CD4-positive, CD25-positive, alpha-beta regulatory T cell (primary cell): ENCODE measurements at regions not wholly inside any gene's neighbourhood (a gene's known extent, or its start where the extent isn't known, plus 50 kb on each side); places are given as distances from the start of the nearest gene placed in this dataset.

ENCODE experiments used
- ATAC-seq, 2 donors: fragments of 150-1000 bp; cut with Tn5 transposase; one replicate each; pipeline ENCODE4 v1.10.0; 2021; ENCODE audit warnings: low read depth in 2 of 2, moderate number of reproducible peaks in 2 of 2, moderate library complexity in 1 of 2
- DNase-seq, 3 donors: peaks; one replicate each; pipeline versions ENCODE4 v3.0.0 to v3.0.0-alpha.2; 2012 to 2022; ENCODE audit warnings: mixed read lengths in 1 of 3
- H3K27ac ChIP-seq: one replicate; pipeline ENCODE4 v1.7.0; 2013; ENCODE audit warnings: mild to moderate bottlenecking, low read length; ENCODE audit not compliant: insufficient read depth, poor library complexity, severe bottlenecking
- H3K27me3 ChIP-seq: one replicate; pipeline ENCODE4 v1.7.0; 2013; ENCODE audit warnings: low read length; ENCODE audit not compliant: control insufficient read depth, insufficient read depth
- H3K36me3 ChIP-seq: one replicate; pipeline ENCODE4 v1.7.0; 2013; ENCODE audit warnings: mild to moderate bottlenecking, low read length, moderate library complexity; ENCODE audit not compliant: control insufficient read depth, insufficient read depth
- H3K4me1 ChIP-seq: 2 replicates; pipeline ENCODE4 v1.7.0; 2013; ENCODE audit warnings: mild to moderate bottlenecking, low read length; ENCODE audit not compliant: insufficient read depth, control insufficient read depth, poor library complexity, severe bottlenecking
- H3K4me3 ChIP-seq: one replicate; pipeline ENCODE4 v1.7.0; 2013; ENCODE audit warnings: low read depth, mild to moderate bottlenecking, low read length, moderate library complexity
- H3K9me3 ChIP-seq, 2 experiments: 1 replicate in 1 of 2; 2 replicates in 1 of 2; pipeline ENCODE4 v1.7.0; 2013; ENCODE audit warnings: low read length in 2 of 2, mild to moderate bottlenecking in 1 of 2, moderate library complexity in 1 of 2; ENCODE audit not compliant: control insufficient read depth in 2 of 2
- H3K27ac Mint-ChIP-seq, 3 donors: one replicate each; pipeline ENCODE4 v1.8.0; 2020 to 2022; ENCODE audit warnings: mild to moderate bottlenecking in 3 of 3, mixed read lengths in 3 of 3, moderate library complexity in 2 of 3
- H3K27me3 Mint-ChIP-seq: one replicate; pipeline ENCODE4 v1.8.0; 2022; ENCODE audit warnings: mild to moderate bottlenecking, mixed read lengths
- H3K36me3 Mint-ChIP-seq: one replicate; pipeline ENCODE4 v1.8.0; 2020; ENCODE audit warnings: mixed read lengths
- H3K4me1 Mint-ChIP-seq, 4 donors: one replicate each; pipeline ENCODE4 v1.8.0; 2020 to 2022; ENCODE audit warnings: mixed read lengths in 4 of 4, mild to moderate bottlenecking in 1 of 4
- H3K4me3 Mint-ChIP-seq, 4 donors: one replicate each; pipeline ENCODE4 v1.8.0; 2020 to 2022; ENCODE audit warnings: mild to moderate bottlenecking in 4 of 4, mixed read lengths in 4 of 4, moderate library complexity in 3 of 4
- H3K9me3 Mint-ChIP-seq, 7 donors: one replicate each; pipeline ENCODE4 v1.8.0; 2020 to 2022; ENCODE audit warnings: mixed read lengths in 7 of 7, mild to moderate bottlenecking in 3 of 7, moderate library complexity in 2 of 7

- H3K27me3 ChIP-seq: peaks cover 4% of the 10 kb centered on the region
- H3K36me3 ChIP-seq: no peaks in the 10 kb centered on the region
- Mint-ChIP-seq H3K4me1 (peaks cover 0 to 5% (median 2%) of the 10 kb centered on the region in 4 donors), H3K36me3 (no peaks in the 10 kb centered on the region), H3K27ac (no peak overlapping the region), H3K9me3 (peaks cover 0 to 5% (median 2%) of the 10 kb centered on the region in 7 donors), H3K27me3 (peaks cover 9% of the 10 kb centered on the region), H3K4me3 (peak overlapping the region in 1 of 4 donors; percentile 53)
- ATAC-seq (no peak), DNase-seq (no peak)
- no peaks in the 10 kb centered on the region for H3K4me1 ChIP-seq
- no peak overlapping the region for H3K27ac ChIP-seq
- no peak overlapping the region for H3K4me3 ChIP-seq
- H3K9me3 ChIP-seq: no peaks in the 10 kb centered on the region
Measured at GRCh38 chr6:22145823-22146677, 150.8 kb downstream of the PRL start.

- Mint-ChIP-seq H3K4me3 (peak overlapping the region in 1 of 4 donors; percentile 63), H3K4me1 (peaks cover 0 to 5% (median 2%) of the 10 kb centered on the region in 4 donors), H3K27me3 (peaks cover 9% of the 10 kb centered on the region), H3K27ac (no peak overlapping the region), H3K9me3 (peaks cover 0 to 5% (median 2%) of the 10 kb centered on the region in 7 donors), H3K36me3 (no peaks in the 10 kb centered on the region)
- no peaks in the 10 kb centered on the region for H3K36me3 ChIP-seq
- H3K4me1 ChIP-seq: no peaks in the 10 kb centered on the region
- no peaks in the 10 kb centered on the region for H3K9me3 ChIP-seq
- no peak overlapping the region for H3K27ac ChIP-seq
- ATAC-seq (no peak), DNase-seq (no peak)
- H3K4me3 ChIP-seq: no peak overlapping the region
- peaks cover 4% of the 10 kb centered on the region for H3K27me3 ChIP-seq
Measured at GRCh38 chr6:22146678-22146930, 150.2 kb downstream of the PRL start.

DNA sequence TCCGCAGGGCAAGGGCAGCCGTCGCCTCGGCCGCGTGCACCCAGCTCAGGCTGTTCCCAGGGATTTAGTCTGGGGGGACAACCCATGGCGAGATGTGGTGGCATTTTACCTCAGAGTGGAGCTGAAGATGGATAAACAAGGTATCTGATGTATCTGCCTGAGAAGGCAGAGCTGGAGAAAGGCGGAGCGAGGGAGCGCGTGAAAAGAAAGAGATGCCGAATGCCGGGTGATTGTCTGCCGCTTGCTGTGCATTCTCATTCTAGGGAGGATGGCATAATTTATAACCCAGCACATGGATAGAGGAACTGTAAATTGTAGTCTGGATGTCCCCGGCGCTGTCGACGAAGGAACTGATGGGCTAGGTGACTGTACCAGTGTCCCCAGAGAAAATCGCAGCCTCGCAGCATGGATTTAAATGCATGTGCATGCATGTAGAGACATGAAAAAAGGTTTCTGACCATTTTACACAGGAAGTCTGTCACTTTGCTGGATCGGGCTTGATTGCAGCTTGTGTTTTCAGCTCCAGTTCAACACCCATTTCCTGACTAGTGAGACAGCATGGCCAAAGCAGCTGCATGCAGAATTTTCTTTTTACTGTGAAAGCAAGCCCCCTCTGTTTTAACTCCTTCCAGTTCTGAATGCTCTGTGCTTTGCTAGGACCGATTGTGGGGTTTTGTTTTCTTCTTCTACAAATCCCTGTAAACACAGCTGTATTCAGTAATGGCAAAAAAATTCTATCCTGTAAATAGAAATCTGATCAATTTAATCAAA, 149.7 kb downstream of the PRL start:
- H3K27ac Mint-ChIP-seq: peak overlapping the region in 1 of 3 donors; percentile 56

DNA sequence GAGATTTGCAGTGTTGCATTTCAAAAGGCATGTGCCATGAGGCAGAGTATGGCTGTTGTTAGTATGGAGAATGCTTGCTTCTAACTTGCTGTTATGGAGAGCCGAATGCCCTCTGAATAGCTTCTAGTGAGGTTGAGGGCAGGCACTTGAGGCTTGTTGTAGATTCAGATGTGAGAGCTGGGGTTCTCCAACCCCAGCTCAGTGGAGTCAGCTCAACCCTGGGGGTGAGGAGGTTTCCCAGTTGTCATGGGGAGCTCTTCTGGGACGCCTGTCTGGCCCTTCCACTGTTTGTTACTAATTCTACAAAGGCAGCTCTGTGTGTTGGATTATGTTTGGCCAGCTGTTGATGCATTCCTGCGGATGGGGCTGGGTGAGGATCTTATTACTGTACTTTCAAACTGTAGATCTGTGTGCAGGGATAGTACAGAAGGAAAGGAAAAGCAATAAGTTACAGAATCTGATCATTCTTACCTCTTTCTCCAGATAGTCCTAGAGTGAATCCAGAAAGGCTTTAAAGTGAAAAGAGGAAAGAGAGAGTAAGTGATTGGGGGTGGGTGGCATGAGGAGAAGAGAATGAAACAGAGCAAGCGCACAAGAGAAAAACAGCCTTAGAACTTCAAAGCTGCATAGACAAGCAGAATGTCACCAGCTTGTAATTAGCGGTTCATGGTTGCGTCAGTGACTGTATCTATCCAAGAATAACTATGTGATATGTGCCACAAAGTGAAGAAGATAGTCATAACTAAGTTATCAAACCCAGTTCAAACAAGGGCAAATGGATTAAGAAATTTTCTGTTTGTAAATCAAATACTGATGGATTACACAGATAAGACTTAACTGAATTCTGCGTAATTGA, 148.7 kb downstream of the PRL start:
- no peaks in the 10 kb centered on the region for H3K36me3 ChIP-seq
- H3K27ac Mint-ChIP-seq: no peak overlapping the region
- ATAC-seq (no peak), DNase-seq (no peak)
- no peaks in the 10 kb centered on the region for H3K36me3 Mint-ChIP-seq
- H3K9me3 ChIP-seq: no peaks in the 10 kb centered on the region
- H3K27me3 Mint-ChIP-seq: peaks cover 9% of the 10 kb centered on the region
- peaks cover 0 to 5% (median 2%) of the 10 kb centered on the region in 4 donors for H3K4me1 Mint-ChIP-seq
- peaks cover 0 to 5% (median 2%) of the 10 kb centered on the region in 7 donors for H3K9me3 Mint-ChIP-seq
- H3K4me1 ChIP-seq: no peaks in the 10 kb centered on the region
- H3K27me3 ChIP-seq: peaks cover 4% of the 10 kb centered on the region
- no peak overlapping the region for H3K4me3 ChIP-seq
- H3K4me3 Mint-ChIP-seq: peak overlapping the region in 1 of 4 donors; percentile 4
- no peak overlapping the region for H3K27ac ChIP-seq

More for the DNA sequence above, 149.7 kb downstream of the PRL start:
- Histone ChIP-seq H3K9me3 (no peaks in the 10 kb centered on the region), H3K4me1 (no peaks in the 10 kb centered on the region), H3K4me3 (no peak overlapping the region), H3K27me3 (peaks cover 4% of the 10 kb centered on the region), H3K27ac (no peak overlapping the region), H3K36me3 (no peaks in the 10 kb centered on the region)
- peaks cover 0 to 5% (median 2%) of the 10 kb centered on the region in 4 donors for H3K4me1 Mint-ChIP-seq
- ATAC-seq (peak in 1 of 2 donors; percentile 7), DNase-seq (peak in 1 of 3 donors; percentile 9)
- peaks cover 9% of the 10 kb centered on the region for H3K27me3 Mint-ChIP-seq
- H3K9me3 Mint-ChIP-seq: peaks cover 0 to 5% (median 2%) of the 10 kb centered on the region in 7 donors
- H3K4me3 Mint-ChIP-seq: peak overlapping the region in 2 of 4 donors; percentile 60 to 63
- no peaks in the 10 kb centered on the region for H3K36me3 Mint-ChIP-seq

GRCh38 chr6:22149096-22149495, 147.7 kb downstream of the PRL start:
- Mint-ChIP-seq H3K9me3 (peaks cover 0 to 5% (median 4%) of the 10 kb centered on the region in 7 donors), H3K4me3 (no peak overlapping the region), H3K4me1 (peaks cover 0 to 5% (median 2%) of the 10 kb centered on the region in 4 donors), H3K36me3 (no peaks in the 10 kb centered on the region), H3K27ac (no peak overlapping the region), H3K27me3 (peaks cover 9% of the 10 kb centered on the region)
- peaks cover 4% of the 10 kb centered on the region for H3K27me3 ChIP-seq
- H3K36me3 ChIP-seq: no peaks in the 10 kb centered on the region
- no peak overlapping the region for H3K4me3 ChIP-seq
- H3K9me3 ChIP-seq: no peaks in the 10 kb centered on the region
- DNase-seq (no peak), ATAC-seq (no peak)
- no peak overlapping the region for H3K27ac ChIP-seq
- H3K4me1 ChIP-seq: no peaks in the 10 kb centered on the region

DNA sequence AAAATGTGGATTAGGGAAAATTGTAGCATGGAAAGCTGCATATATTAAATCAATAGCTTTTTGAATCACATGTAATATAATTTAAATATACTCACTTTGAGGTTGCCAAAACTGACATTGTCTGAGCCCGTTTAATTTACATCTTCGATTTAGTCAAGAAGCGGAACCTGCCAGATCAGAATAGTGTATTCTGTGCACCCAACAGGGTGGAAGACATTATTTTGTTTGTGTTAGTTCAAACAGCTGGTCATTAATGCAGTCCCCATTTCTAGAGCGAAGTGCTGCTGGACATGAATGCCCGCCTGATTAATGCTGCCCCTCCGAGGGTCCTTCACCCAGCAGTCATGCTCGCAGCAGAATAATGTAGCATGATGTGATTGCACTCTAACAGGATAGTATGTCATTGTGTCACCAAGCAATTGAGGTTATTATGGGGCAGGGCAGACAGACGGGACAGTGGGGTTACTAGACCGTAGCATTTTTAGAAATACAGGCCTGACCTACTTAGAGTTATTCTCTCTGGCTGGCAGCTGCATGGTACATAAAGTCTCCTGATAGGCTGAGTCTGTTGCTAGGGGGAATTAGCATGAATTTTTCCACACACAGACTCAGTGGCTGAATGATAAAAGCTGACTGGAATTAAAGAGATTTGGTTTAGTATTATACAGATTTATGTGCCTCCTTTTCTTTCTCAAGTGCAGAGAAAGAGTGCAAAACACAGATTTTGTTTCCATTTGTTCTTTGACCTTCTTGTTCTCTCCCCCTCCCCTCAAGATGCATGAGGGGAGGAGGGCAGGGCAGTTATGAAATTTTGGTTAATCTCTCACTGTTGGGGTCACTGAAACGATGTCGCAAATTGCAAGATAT, 147.1 kb downstream of the PRL start:
- no peaks in the 10 kb centered on the region for H3K36me3 Mint-ChIP-seq
- Histone ChIP-seq H3K9me3 (no peaks in the 10 kb centered on the region), H3K27me3 (peaks cover 4% of the 10 kb centered on the region), H3K4me3 (no peak overlapping the region), H3K4me1 (no peaks in the 10 kb centered on the region), H3K36me3 (no peaks in the 10 kb centered on the region), H3K27ac (no peak overlapping the region)
- no peak overlapping the region for H3K27ac Mint-ChIP-seq
- no peak for ATAC-seq
- H3K9me3 Mint-ChIP-seq: peaks cover 0 to 4% (median 0%) of the 10 kb centered on the region in 7 donors
- peaks cover 9% of the 10 kb centered on the region for H3K27me3 Mint-ChIP-seq
- H3K4me3 Mint-ChIP-seq: no peak overlapping the region
- H3K4me1 Mint-ChIP-seq: peaks cover 0 to 5% (median 2%) of the 10 kb centered on the region in 4 donors
- DNase-seq: no peak
